ENCODE measurements at regions not wholly inside any gene's neighbourhood (a gene's known extent, or its start where the extent isn't known, plus 50 kb on each side); places are given as distances from the start of the nearest gene placed in this dataset.

- TF ChIP-seq, protein P1, sequence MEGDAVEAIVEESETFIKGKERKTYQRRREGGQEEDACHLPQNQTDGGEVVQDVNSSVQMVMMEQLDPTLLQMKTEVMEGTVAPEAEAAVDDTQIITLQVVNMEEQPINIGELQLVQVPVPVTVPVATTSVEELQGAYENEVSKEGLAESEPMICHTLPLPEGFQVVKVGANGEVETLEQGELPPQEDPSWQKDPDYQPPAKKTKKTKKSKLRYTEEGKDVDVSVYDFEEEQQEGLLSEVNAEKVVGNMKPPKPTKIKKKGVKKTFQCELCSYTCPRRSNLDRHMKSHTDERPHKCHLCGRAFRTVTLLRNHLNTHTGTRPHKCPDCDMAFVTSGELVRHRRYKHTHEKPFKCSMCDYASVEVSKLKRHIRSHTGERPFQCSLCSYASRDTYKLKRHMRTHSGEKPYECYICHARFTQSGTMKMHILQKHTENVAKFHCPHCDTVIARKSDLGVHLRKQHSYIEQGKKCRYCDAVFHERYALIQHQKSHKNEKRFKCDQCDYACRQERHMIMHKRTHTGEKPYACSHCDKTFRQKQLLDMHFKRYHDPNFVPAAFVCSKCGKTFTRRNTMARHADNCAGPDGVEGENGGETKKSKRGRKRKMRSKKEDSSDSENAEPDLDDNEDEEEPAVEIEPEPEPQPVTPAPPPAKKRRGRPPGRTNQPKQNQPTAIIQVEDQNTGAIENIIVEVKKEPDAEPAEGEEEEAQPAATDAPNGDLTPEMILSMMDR (IDR thresholded peaks at IDR 0.05; ENCODE audit: insufficient read depth, low read length, poor library complexity, severe bottlenecking), result no peak
- H3K27me3 ChIP-seq (replicated peaks; ENCODE audit: control insufficient read depth, insufficient read depth, low read length), result no peaks in the 10 kb centered on the region; the same call in 1 of the 2 replicates
- no peaks in the 10 kb centered on the region for H3K36me3 ChIP-seq (ENCODE audit: control insufficient read depth, insufficient read depth, low read length)
- H3K4me3 ChIP-seq (replicated peaks; ENCODE audit: low read depth, low read length), result no peak overlapping the region
- DNase-seq (ENCODE audit: extremely low read depth, insufficient read length), result no peak
Observed at GRCh38 chr7:91416155-91416865, 152.1 kb downstream of the FZD1 start.

DNA sequence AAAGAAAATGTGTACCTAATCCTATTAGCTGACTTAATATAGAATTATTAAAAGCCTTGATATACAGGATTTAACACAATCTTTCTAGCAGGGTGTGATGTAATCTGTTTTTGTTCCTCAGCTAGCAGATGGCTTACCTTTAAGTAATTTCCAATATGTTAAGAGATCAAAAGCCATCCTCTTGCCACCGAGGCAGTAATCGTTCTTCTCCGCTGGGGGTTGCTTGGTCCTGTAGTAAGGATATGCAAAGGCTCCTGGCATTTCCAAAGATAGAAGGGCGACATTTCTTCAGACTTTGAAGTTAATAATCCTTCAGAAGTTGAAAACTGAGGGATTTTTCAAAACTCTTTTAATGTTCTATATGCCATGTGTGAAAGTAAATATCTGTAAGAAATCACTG lies 156.4 kb downstream of the FZD1 start:
- no peaks in the 10 kb centered on the region; the same call in 1 of the 2 replicates for H3K27me3 ChIP-seq (replicated peaks; ENCODE audit: control insufficient read depth, insufficient read depth, low read length)
- H3K4me3 ChIP-seq (replicated peaks; ENCODE audit: low read depth, low read length), result no peak overlapping the region
- H3K36me3 ChIP-seq (ENCODE audit: control insufficient read depth, insufficient read depth, low read length), result no peaks in the 10 kb centered on the region
- TF ChIP-seq, protein P1 (IDR thresholded peaks at IDR 0.05; ENCODE audit: insufficient read depth, low read length, poor library complexity, severe bottlenecking), result no peak
- DNase-seq (ENCODE audit: extremely low read depth, insufficient read length), result no peak

- no peak overlapping the region for H3K4me3 ChIP-seq (replicated peaks; ENCODE audit: low read depth, low read length)
- H3K27me3 ChIP-seq (replicated peaks; ENCODE audit: control insufficient read depth, insufficient read depth, low read length), result no peaks in the 10 kb centered on the region; the same call in 1 of the 2 replicates
- no peaks in the 10 kb centered on the region for H3K36me3 ChIP-seq (ENCODE audit: control insufficient read depth, insufficient read depth, low read length)
- no peak for DNase-seq (ENCODE audit: extremely low read depth, insufficient read length)
- TF ChIP-seq, protein P1 (IDR thresholded peaks at IDR 0.05; ENCODE audit: insufficient read depth, low read length, poor library complexity, severe bottlenecking), result no peak
Observed at GRCh38 chr7:91421018-91421417, 156.8 kb downstream of the FZD1 start.

DNA sequence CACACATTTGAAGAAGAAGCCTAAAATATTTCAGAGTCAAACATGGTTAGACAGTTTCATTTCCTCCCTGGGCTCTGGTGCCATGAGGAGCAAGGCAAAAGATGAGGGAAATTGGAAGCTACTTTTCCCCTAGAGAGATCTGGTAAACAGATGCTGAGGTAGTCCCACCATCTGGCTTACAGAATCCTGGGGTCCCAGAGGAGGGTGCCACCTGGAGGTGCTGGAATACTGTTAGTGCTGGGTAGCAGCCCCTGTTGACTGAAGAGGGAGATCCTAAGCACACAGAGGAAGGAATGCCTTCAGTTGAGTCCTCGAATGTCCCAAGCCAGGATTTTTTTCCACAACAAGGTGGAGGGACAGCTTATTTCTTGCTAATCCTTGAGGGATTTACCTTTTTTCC lies 160.1 kb downstream of the FZD1 start:
- H3K27me3 ChIP-seq (replicated peaks; ENCODE audit: control insufficient read depth, insufficient read depth, low read length), result no peaks in the 10 kb centered on the region
- H3K4me3 ChIP-seq (replicated peaks; ENCODE audit: low read depth, low read length), result no peak overlapping the region
- TF ChIP-seq, protein P1 (IDR thresholded peaks at IDR 0.05; ENCODE audit: insufficient read depth, low read length, poor library complexity, severe bottlenecking), result no peak
- H3K36me3 ChIP-seq (ENCODE audit: control insufficient read depth, insufficient read depth, low read length), result no peaks in the 10 kb centered on the region
- no peak for DNase-seq (ENCODE audit: extremely low read depth, insufficient read length)

GRCh38 chr7:91425149-91425548 lies 160.9 kb downstream of the FZD1 start:
- TF ChIP-seq, protein P1 (IDR thresholded peaks at IDR 0.05; ENCODE audit: insufficient read depth, low read length, poor library complexity, severe bottlenecking), result no peak
- no peaks in the 10 kb centered on the region for H3K36me3 ChIP-seq (ENCODE audit: control insufficient read depth, insufficient read depth, low read length)
- no peak for DNase-seq (ENCODE audit: extremely low read depth, insufficient read length)
- H3K27me3 ChIP-seq (replicated peaks; ENCODE audit: control insufficient read depth, insufficient read depth, low read length), result no peaks in the 10 kb centered on the region
- no peak overlapping the region for H3K4me3 ChIP-seq (replicated peaks; ENCODE audit: low read depth, low read length)
